C4-2B (cell line): ENCODE measurements at regions not wholly inside any gene's neighbourhood (a gene's known extent, or its start where the extent isn't known, plus 50 kb on each side); places are given as distances from the start of the nearest gene placed in this dataset.

Experiments used
- ZFX ChIP-seq: fragments of 450-650 bp; IDR thresholded peaks from 2 replicates; pipeline ENCODE4 v1.6.1; 2017
- TF ChIP-seq, protein P1 (sequence below): fragments of 450-650 bp; conservative IDR thresholded peaks from 2 replicates; pipeline ENCODE4 v1.5.1; 2017; ENCODE audit warnings: mild to moderate bottlenecking

DNA sequence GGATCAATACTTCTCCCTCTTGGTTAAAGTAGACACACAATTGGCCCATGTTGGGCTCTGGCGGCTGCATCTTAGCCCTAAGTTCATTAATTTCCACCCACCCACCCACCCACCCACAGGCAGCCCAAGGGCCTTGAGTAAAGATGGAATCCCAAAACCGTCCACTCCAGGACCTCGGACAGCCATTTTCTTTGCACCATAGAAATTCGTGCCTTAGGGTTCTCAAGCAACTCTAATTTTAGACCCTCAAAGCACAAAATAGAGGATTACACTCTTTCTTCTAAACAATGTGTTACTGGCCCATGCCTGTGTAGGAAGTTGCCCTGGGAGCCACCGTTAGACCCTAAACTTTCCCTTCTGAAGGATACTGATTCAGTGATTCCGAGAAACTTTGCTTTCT, 568.5 kb downstream of the IRX1 start:
- TF ChIP-seq, protein P1, sequence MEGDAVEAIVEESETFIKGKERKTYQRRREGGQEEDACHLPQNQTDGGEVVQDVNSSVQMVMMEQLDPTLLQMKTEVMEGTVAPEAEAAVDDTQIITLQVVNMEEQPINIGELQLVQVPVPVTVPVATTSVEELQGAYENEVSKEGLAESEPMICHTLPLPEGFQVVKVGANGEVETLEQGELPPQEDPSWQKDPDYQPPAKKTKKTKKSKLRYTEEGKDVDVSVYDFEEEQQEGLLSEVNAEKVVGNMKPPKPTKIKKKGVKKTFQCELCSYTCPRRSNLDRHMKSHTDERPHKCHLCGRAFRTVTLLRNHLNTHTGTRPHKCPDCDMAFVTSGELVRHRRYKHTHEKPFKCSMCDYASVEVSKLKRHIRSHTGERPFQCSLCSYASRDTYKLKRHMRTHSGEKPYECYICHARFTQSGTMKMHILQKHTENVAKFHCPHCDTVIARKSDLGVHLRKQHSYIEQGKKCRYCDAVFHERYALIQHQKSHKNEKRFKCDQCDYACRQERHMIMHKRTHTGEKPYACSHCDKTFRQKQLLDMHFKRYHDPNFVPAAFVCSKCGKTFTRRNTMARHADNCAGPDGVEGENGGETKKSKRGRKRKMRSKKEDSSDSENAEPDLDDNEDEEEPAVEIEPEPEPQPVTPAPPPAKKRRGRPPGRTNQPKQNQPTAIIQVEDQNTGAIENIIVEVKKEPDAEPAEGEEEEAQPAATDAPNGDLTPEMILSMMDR = no peak
- no peak for TF ChIP-seq ZFX
